Tibial nerve (tissue), 4 donors: ENCODE measurements at regions not wholly inside any gene's neighbourhood (a gene's known extent, or its start where the extent isn't known, plus 50 kb on each side); places are given as distances from the start of the nearest gene placed in this dataset.

Source experiments
- DNase-seq, 2 donors: peaks; one replicate each; pipeline ENCODE4 v3.0.0-alpha.2; 2019; ENCODE audit warnings: low spot score in 2 of 2
- H3K27ac ChIP-seq, 4 donors: fragments of 200-600 bp; sonication (generic) in 3 of 4; one replicate each; pipeline ENCODE4 v1.5.1; 2017 to 2019; ENCODE audit warnings: mild to moderate bottlenecking in 1 of 4
- H3K27me3 ChIP-seq, 2 donors: fragments of 200-600 bp; sonication (generic) in 1 of 2; one replicate each; pipeline versions ENCODE4 v1.5.1 to v1.6.0; 2017 to 2019
- H3K36me3 ChIP-seq, 3 donors: fragments of 200-600 bp; sonication (generic); one replicate each; pipeline ENCODE4 v1.5.1; 2018 to 2019
- H3K4me1 ChIP-seq, 4 donors: fragments of 200-600 bp; sonication (generic) in 3 of 4; one replicate each; pipeline ENCODE4 v1.5.1; 2017 to 2019
- H3K4me3 ChIP-seq, 4 donors: fragments of 200-600 bp; sonication (generic) in 3 of 4; one replicate each; pipeline ENCODE4 v1.5.1; 2017 to 2019; ENCODE audit warnings: mild to moderate bottlenecking in 1 of 4, moderate library complexity in 1 of 4
- H3K9me3 ChIP-seq, 4 donors: fragments of 200-600 bp; sonication (generic) in 3 of 4; one replicate each; pipeline ENCODE4 v1.5.1; 2017 to 2019
- EP300 ChIP-seq, 2 donors: sonication (generic); formaldehyde crosslinking; IDR thresholded peaks; one replicate each; pipeline ENCODE4 v1.6.1; 2017; ENCODE audit warnings: antibody characterized with exemption in 2 of 2, mild to moderate bottlenecking in 1 of 2
- POLR2A ChIP-seq, 2 donors: fragments of 450-650 bp; IDR thresholded peaks; one replicate each; pipeline ENCODE4 v1.6.1; 2017; ENCODE audit warnings: antibody characterized with exemption in 2 of 2, mild to moderate bottlenecking in 2 of 2, moderate library complexity in 2 of 2
- WGBS, 2 donors: methylation state at CpG; one replicate each; pipeline ENCODE4 v1.1.5; 2018; 5-methylcytosine and 5-hydroxymethylcytosine counted together
- TF ChIP-seq, protein P1 (sequence below), 5 experiments: fragments of 200-600 bp in 3 of 5; fragments of 450-650 bp in 2 of 5; sonication (generic) in 3 of 5; IDR thresholded peaks; one replicate each; pipeline ENCODE4 v1.5.1; 2016 to 2019; ENCODE audit warnings: antibody characterized with exemption in 5 of 5, mild to moderate bottlenecking in 3 of 5, moderate library complexity in 2 of 5

DNA sequence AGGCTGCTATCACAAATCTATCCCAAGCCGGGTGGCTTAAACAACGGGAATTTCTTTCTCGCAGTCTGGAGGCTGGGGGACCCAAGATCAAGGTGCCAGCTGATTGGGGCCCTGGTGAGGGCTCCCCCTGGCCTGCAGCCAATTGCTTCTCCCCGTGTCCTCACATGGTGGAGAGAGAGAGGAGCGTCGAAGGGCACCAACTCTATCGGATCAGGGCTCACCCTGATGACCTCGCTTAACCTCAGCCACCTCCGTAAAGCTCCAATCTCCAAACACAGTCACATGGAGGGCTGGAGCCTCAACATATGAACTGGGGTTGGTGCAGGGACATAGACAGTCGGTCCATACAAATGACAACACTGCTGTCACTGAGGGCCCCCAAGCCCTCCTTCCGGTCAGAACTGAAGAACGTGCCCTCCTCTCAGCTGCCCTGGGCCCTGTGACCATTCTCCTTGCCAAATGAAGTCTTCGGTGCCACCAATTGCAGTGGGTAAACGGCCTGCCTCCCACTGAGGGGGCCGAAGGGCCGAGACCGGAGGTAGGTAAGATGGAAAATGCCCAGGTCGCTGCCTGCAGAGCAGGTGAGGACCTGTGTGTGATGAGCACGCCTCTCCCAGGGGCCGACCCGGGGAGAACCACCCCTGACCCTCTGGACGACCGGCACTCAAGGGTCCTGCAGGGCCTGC, 211.0 kb downstream of the TOMM20 start:
- Histone ChIP-seq H3K36me3 (no peaks in the 10 kb centered on the region), H3K4me1 (peaks cover 0 to 73% (median 25%) of the 10 kb centered on the region in 4 donors), H3K9me3 (peaks cover 0 to 3% (median 0%) of the 10 kb centered on the region in 4 donors), H3K4me3 (no peak overlapping the region), H3K27ac (peak overlapping the region in 3 of 4 donors; percentile 70 to 86 (median 86)), H3K27me3 (no peaks in the 10 kb centered on the region)
- 72 to 77% methylated on average over 23 of the region's 23 CpGs for WGBS, 2 donors
- DNase-seq = no peak
- TF ChIP-seq POLR2A (IDR thresholded peaks at IDR 0.05) (no peak), EP300 (IDR thresholded peaks at IDR 0.05) (no peak)
- TF ChIP-seq, protein P1, sequence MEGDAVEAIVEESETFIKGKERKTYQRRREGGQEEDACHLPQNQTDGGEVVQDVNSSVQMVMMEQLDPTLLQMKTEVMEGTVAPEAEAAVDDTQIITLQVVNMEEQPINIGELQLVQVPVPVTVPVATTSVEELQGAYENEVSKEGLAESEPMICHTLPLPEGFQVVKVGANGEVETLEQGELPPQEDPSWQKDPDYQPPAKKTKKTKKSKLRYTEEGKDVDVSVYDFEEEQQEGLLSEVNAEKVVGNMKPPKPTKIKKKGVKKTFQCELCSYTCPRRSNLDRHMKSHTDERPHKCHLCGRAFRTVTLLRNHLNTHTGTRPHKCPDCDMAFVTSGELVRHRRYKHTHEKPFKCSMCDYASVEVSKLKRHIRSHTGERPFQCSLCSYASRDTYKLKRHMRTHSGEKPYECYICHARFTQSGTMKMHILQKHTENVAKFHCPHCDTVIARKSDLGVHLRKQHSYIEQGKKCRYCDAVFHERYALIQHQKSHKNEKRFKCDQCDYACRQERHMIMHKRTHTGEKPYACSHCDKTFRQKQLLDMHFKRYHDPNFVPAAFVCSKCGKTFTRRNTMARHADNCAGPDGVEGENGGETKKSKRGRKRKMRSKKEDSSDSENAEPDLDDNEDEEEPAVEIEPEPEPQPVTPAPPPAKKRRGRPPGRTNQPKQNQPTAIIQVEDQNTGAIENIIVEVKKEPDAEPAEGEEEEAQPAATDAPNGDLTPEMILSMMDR (IDR thresholded peaks at IDR 0.05) = no peak

GRCh38 chr1:234916840-234917239, 211.8 kb downstream of the TOMM20 start:
- no peak for TF ChIP-seq POLR2A (IDR thresholded peaks at IDR 0.05)
- TF ChIP-seq EP300 (IDR thresholded peaks at IDR 0.05) = no peak
- TF ChIP-seq, protein P1 (IDR thresholded peaks at IDR 0.05) = no peak
- Histone ChIP-seq H3K27me3 (no peaks in the 10 kb centered on the region), H3K9me3 (peaks cover 0 to 3% (median 0%) of the 10 kb centered on the region in 4 donors), H3K4me3 (no peak overlapping the region), H3K36me3 (no peaks in the 10 kb centered on the region), H3K4me1 (peaks cover 0 to 80% (median 29%) of the 10 kb centered on the region in 4 donors), H3K27ac (peak overlapping the region in 2 of 4 donors; percentile 86)
- no peak for DNase-seq
- 61 to 72% methylated on average over 4 of the region's 4 CpGs for WGBS, 2 donors

DNA sequence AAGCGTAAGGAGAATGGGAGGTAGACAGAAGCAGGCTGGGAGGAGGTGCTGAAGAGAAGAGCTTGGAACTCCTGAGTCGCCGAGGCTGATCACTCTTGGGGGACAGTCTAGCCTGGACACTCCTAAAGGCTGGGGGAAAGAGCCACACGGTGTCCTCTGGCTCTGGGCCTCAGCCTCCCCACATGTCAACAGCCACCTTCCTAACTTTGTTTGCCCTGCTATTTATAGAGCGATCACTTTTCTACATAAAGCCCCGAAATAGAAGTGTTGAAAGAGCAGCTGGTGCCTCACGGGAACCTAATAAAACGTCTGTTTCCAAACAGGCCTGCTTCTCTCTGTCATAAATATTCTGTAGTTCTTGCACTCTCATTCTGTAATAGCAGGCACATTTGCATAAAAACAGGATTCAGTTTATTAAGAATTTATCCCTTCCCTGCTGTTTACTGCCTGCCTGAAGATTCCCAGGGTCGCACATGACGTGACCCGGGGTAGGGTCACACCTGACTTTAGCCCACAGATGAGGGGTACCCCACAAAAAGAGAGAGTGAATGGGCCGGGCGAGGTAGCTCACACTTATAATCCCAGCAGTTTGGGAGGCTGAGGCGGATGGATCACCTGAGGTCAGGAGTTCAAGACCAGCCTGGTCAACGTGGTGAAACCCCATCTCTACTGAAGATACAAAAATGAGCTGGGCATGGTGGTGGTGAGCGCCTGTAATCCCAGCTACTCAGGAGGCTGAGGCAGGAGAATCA, 212.5 kb downstream of the TOMM20 start:
- peak overlapping the region in 2 of 4 donors; percentile 40 to 86 for H3K27ac ChIP-seq

GRCh38 chr1:234914606-234915290, 213.9 kb downstream of the TOMM20 start:
- Histone ChIP-seq H3K9me3 (no peaks in the 10 kb centered on the region), H3K36me3 (no peaks in the 10 kb centered on the region), H3K4me3 (no peak overlapping the region), H3K27ac (no peak overlapping the region), H3K4me1 (peaks cover 0 to 60% (median 25%) of the 10 kb centered on the region in 4 donors), H3K27me3 (no peaks in the 10 kb centered on the region)
- WGBS, 2 donors = 93 to 96% methylated on average over 12 of the region's 12 CpGs
- TF ChIP-seq POLR2A (IDR thresholded peaks at IDR 0.05) (no peak), EP300 (IDR thresholded peaks at IDR 0.05) (no peak)
- TF ChIP-seq, protein P1 (IDR thresholded peaks at IDR 0.05) = no peak
- no peak for DNase-seq

More for the DNA sequence above, 212.5 kb downstream of the TOMM20 start:
- H3K4me1 ChIP-seq = peaks cover 0 to 74% (median 28%) of the 10 kb centered on the region in 4 donors
- no peak for DNase-seq
- WGBS, 2 donors = 75 to 76% methylated on average over 16 of the region's 16 CpGs
- no peaks in the 10 kb centered on the region for H3K27me3 ChIP-seq
- peaks cover 0 to 3% (median 0%) of the 10 kb centered on the region in 4 donors for H3K9me3 ChIP-seq
- TF ChIP-seq, protein P1 (IDR thresholded peaks at IDR 0.05) = no peak
- no peak for TF ChIP-seq POLR2A (IDR thresholded peaks at IDR 0.05)
- TF ChIP-seq EP300 (IDR thresholded peaks at IDR 0.05) = peak; percentile 17 to 78
- no peak overlapping the region for H3K4me3 ChIP-seq
- no peaks in the 10 kb centered on the region for H3K36me3 ChIP-seq
